Smooth muscle cell (in vitro differentiated cells): ENCODE measurements at regions not wholly inside any gene's neighbourhood (a gene's known extent, or its start where the extent isn't known, plus 50 kb on each side); places are given as distances from the start of the nearest gene placed in this dataset.

ENCODE experiments used
- DNase-seq: peaks from one replicate; lab custom pipeline; 2025; ENCODE audit not compliant: unreplicated experiment; lab: John Stamatoyannopoulos, UW
- H2AFZ ChIP-seq: fragments of 200-600 bp; sonication (generic); 2 replicates; pipeline ENCODE4 v1.6.0; 2016; ENCODE audit warnings: antibody characterized with exemption, low read depth, mild to moderate bottlenecking
- H3F3A ChIP-seq: fragments of 200-600 bp; sonication (generic); 2 replicates; pipeline ENCODE4 v1.6.0; 2017; ENCODE audit warnings: antibody characterized with exemption, low read depth
- H3K27ac ChIP-seq: fragments of 200-600 bp; sonication (generic); 2 replicates; pipeline ENCODE4 v1.5.1; 2016; ENCODE audit warnings: low read depth, mild to moderate bottlenecking
- H3K27me3 ChIP-seq: fragments of 200-600 bp; sonication (generic); 2 replicates; pipeline ENCODE4 v1.6.1; 2016; ENCODE audit warnings: low read depth, mild to moderate bottlenecking
- H3K36me3 ChIP-seq: fragments of 200-600 bp; sonication (generic); 2 replicates; pipeline ENCODE4 v1.5.1; 2016; ENCODE audit warnings: low read depth
- H3K4me1 ChIP-seq: fragments of 200-600 bp; sonication (generic); 2 replicates; pipeline ENCODE4 v1.5.1; 2016; ENCODE audit warnings: low read depth
- H3K4me2 ChIP-seq: fragments of 200-600 bp; sonication (generic); 2 replicates; pipeline ENCODE4 v1.6.0; 2016; ENCODE audit warnings: mild to moderate bottlenecking
- H3K4me3 ChIP-seq: fragments of 200-600 bp; sonication (generic); 2 replicates; pipeline ENCODE4 v1.5.1; 2016; ENCODE audit warnings: mild to moderate bottlenecking
- H3K79me2 ChIP-seq: fragments of 200-600 bp; sonication (generic); 2 replicates; pipeline ENCODE4 v1.6.0; 2016; ENCODE audit warnings: low read depth, mild to moderate bottlenecking
- H3K9ac ChIP-seq: fragments of 200-600 bp; sonication (generic); 2 replicates; pipeline ENCODE4 v1.6.0; 2016; ENCODE audit warnings: low read depth
- H3K9me3 ChIP-seq: fragments of 200-600 bp; sonication (generic); replicated peaks from 2 replicates; pipeline ENCODE4 v1.5.1; 2016; ENCODE audit warnings: low read depth
- H4K20me1 ChIP-seq: fragments of 200-600 bp; sonication (generic); 2 replicates; pipeline ENCODE4 v1.6.0; 2016; ENCODE audit warnings: low read depth
- CTCF ChIP-seq: fragments of 200-600 bp; sonication (generic); IDR thresholded peaks from 2 replicates; pipeline ENCODE4 v1.5.1; 2017; ENCODE audit warnings: borderline replicate concordance, mild to moderate bottlenecking, antibody characterized with exemption; ENCODE audit not compliant: insufficient read depth, poor library complexity, severe bottlenecking
- WGBS: methylation state at CpG from one replicate; pipeline ENCODE4 v1.1.7; 2016; ENCODE audit warnings: low lambda C conversion rate; 5-methylcytosine and 5-hydroxymethylcytosine counted together

- Histone ChIP-seq H2AFZ (no peak overlapping the region), H4K20me1 (no peaks in the 10 kb centered on the region), H3K4me3 (no peak overlapping the region), H3K36me3 (no peaks in the 10 kb centered on the region), H3K4me2 (peak overlapping the region; percentile 39), H3K79me2 (no peaks in the 10 kb centered on the region), H3K9me3 (no peaks in the 10 kb centered on the region), H3K27me3 (no peaks in the 10 kb centered on the region), H3K4me1 (no peaks in the 10 kb centered on the region), H3K9ac (no peak overlapping the region), H3F3A (no peaks in the 10 kb centered on the region), H3K27ac (peak overlapping the region; percentile 35)
- WGBS: 8% methylated on average over 1 of the region's 1 CpG
- TF ChIP-seq CTCF: no peak
- no peak for DNase-seq
These were observed 502.3 kb downstream of the NUF2 start for GRCh38 chr1:163824006-163824405.

- Histone ChIP-seq H2AFZ (no peak overlapping the region), H3K27ac (peak overlapping the region; percentile 35), H3K9me3 (no peaks in the 10 kb centered on the region), H3F3A (no peaks in the 10 kb centered on the region), H3K27me3 (no peaks in the 10 kb centered on the region), H3K9ac (no peak overlapping the region), H4K20me1 (no peaks in the 10 kb centered on the region), H3K79me2 (no peaks in the 10 kb centered on the region), H3K4me1 (no peaks in the 10 kb centered on the region), H3K36me3 (no peaks in the 10 kb centered on the region), H3K4me2 (no peak overlapping the region), H3K4me3 (no peak overlapping the region)
- DNase-seq: no peak
- 83% methylated on average over 3 of the region's 3 CpGs for WGBS
- TF ChIP-seq CTCF: no peak
These were observed 502.7 kb downstream of the NUF2 start for GRCh38 chr1:163824490-163824889.

GRCh38 chr1:163826500-163826899, 504.7 kb downstream of the NUF2 start:
- no peak overlapping the region for H3K4me3 ChIP-seq
- no peaks in the 10 kb centered on the region for H3K27me3 ChIP-seq
- no peaks in the 10 kb centered on the region for H4K20me1 ChIP-seq
- no peaks in the 10 kb centered on the region for H3K36me3 ChIP-seq
- H3K4me2 ChIP-seq: no peak overlapping the region
- H3K79me2 ChIP-seq: no peaks in the 10 kb centered on the region
- no peaks in the 10 kb centered on the region for H3K9me3 ChIP-seq
- H3F3A ChIP-seq: no peaks in the 10 kb centered on the region
- no peak overlapping the region for H3K27ac ChIP-seq
- no peak for DNase-seq
- 93% methylated on average over 3 of the region's 3 CpGs for WGBS
- TF ChIP-seq CTCF: no peak
- H3K9ac ChIP-seq: no peak overlapping the region
- H3K4me1 ChIP-seq: no peaks in the 10 kb centered on the region
- no peak overlapping the region for H2AFZ ChIP-seq

- WGBS: 90% methylated on average over 2 of the region's 2 CpGs
- Histone ChIP-seq H3F3A (no peaks in the 10 kb centered on the region), H3K4me2 (no peak overlapping the region), H4K20me1 (no peaks in the 10 kb centered on the region), H3K36me3 (no peaks in the 10 kb centered on the region), H3K27me3 (no peaks in the 10 kb centered on the region), H3K79me2 (no peaks in the 10 kb centered on the region), H3K9me3 (no peaks in the 10 kb centered on the region), H3K4me1 (peaks cover 5% of the 10 kb centered on the region), H3K27ac (no peak overlapping the region), H3K4me3 (no peak overlapping the region), H3K9ac (no peak overlapping the region), H2AFZ (no peak overlapping the region)
- TF ChIP-seq CTCF: no peak
- no peak for DNase-seq
These were observed 513.0 kb downstream of the NUF2 start for GRCh38 chr1:163834778-163835177.
